ENCODE measurements at regions not wholly inside any gene's neighbourhood (a gene's known extent, or its start where the extent isn't known, plus 50 kb on each side); places are given as distances from the start of the nearest gene placed in this dataset.
"Not testable (repeated sequence)": the region's sequence is repeated elsewhere in the genome, so short reads cannot be mapped to it uniquely, and the experiment has no call there.

DNA sequence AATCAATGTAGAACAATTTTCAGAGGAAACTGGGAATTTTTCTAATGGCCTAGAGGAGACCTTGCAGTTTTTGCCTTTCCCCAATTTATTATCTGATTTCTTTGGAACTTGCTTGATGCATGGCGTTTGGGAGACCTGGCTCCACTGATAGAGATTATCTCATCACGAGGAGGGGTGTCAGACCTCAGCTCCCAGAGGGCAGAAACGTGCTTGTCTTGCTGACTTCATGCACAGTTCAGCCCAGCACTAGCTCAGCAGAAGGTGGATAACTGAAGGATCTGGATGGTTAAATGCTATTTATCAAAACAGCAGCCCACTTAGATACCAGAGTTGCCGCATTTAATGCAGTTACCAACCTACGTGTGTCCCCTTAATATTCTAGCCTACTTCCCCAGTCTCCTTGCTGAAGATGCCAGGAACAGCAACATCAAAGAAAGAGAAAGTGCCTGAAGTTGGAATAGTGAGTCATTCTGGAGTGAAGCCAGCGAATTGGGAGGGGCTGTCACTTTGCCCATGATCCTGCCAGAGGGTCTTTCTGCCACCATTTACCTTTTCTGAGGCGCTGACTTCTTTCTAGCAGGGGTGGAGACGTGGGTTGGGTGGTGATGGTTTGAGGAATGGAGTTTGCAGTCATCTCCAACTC, 133.5 kb upstream of the CADM1 start:
- DNase-seq (ENCODE audit: low read depth), result no peak
- H3K4me3 ChIP-seq (ENCODE audit: control insufficient read depth, low read depth, low read length), result no peak overlapping the region
- TF ChIP-seq, protein P1, sequence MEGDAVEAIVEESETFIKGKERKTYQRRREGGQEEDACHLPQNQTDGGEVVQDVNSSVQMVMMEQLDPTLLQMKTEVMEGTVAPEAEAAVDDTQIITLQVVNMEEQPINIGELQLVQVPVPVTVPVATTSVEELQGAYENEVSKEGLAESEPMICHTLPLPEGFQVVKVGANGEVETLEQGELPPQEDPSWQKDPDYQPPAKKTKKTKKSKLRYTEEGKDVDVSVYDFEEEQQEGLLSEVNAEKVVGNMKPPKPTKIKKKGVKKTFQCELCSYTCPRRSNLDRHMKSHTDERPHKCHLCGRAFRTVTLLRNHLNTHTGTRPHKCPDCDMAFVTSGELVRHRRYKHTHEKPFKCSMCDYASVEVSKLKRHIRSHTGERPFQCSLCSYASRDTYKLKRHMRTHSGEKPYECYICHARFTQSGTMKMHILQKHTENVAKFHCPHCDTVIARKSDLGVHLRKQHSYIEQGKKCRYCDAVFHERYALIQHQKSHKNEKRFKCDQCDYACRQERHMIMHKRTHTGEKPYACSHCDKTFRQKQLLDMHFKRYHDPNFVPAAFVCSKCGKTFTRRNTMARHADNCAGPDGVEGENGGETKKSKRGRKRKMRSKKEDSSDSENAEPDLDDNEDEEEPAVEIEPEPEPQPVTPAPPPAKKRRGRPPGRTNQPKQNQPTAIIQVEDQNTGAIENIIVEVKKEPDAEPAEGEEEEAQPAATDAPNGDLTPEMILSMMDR (conservative IDR thresholded peaks at IDR 0.05; ENCODE audit: control insufficient read depth, insufficient read depth, low read depth, low read length), result no peak

DNA sequence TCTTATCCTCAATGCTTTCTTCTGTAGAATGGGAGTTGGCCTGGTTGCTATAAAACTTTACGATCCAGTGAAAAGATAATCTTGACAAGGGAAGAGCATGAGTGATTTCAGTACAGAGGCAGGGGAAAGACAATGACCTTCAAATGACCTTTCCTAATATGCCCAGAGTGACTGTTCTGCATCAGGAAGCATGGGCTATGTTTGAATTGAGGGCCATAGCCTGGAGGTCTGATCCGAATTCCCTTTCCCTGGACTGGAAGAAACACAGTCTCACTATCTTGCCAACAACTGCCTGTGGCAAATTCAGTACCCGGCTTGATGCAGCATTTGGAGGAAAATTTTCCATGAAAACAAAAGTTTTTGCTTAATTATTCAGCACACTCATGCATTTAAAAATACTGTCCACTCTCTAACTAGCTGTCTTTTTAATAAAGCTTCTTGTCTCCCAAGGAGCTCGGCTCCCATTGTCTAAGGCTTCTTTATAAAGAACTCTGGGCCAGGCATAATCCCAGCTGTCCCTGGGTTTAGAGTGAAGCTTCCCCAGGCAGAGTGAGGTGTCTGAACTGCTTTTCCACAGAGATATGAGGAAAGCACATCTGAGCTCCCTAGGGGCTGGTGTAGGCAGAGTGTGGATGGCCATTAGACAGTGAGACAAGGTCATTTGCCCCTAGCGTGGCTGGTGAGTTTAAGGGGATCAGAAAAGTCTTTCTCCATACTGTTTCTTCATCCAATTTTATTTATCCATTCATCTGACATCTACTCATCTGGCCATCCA, 132.7 kb upstream of the CADM1 start:
- no peak overlapping the region for H3K4me3 ChIP-seq (ENCODE audit: control insufficient read depth, low read depth, low read length)
- DNase-seq (ENCODE audit: low read depth), result no peak
- TF ChIP-seq, protein P1 (conservative IDR thresholded peaks at IDR 0.05; ENCODE audit: control insufficient read depth, insufficient read depth, low read depth, low read length), result no peak

DNA sequence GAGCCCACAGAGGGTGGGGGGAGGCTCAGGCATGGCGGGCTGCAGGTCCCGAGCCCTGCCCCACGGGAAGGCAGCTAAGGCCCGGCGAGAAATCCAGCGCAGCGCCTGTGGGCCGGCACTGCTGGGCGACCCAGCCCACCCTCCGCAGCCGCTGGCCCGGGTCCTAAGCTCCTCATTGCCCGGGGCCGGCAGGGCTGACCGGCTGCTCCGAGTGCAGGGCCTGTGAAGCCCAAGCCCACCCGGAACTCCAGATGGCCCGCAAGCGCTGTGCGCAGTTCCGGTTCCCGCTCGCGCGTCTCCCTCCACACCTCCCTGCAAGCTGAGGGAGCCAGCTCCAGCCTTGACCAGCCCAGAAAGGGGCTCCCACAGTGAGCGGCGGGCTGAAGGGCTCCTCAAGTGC, 129.8 kb upstream of the CADM1 start:
- not testable (repeated sequence) for H3K4me3 ChIP-seq (ENCODE audit: control insufficient read depth, low read depth, low read length); DNase-seq (ENCODE audit: low read depth)

DNA sequence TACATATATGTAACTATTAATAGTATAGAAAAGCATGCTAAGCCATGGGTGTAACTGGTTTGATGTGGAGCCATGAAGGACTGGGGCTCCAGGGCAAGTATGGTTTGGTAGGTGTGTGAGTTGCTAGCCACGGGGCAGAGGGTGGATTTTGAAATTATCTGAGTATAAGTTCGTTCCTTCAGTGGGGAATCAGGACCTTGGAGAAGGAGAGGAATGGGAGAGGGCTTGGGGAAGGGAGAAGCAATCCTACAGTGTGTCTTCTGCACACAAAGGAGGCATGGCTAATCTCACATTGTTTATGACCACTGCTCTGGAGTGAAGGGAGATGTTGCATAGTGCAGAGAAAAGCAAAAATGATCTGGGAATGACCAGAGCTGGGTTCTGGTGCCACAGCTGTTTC, 127.8 kb upstream of the CADM1 start:
- no peak for DNase-seq (ENCODE audit: low read depth)
- H3K4me3 ChIP-seq (ENCODE audit: control insufficient read depth, low read depth, low read length), result no peak overlapping the region
- TF ChIP-seq, protein P1 (conservative IDR thresholded peaks at IDR 0.05; ENCODE audit: control insufficient read depth, insufficient read depth, low read depth, low read length), result no peak

DNA sequence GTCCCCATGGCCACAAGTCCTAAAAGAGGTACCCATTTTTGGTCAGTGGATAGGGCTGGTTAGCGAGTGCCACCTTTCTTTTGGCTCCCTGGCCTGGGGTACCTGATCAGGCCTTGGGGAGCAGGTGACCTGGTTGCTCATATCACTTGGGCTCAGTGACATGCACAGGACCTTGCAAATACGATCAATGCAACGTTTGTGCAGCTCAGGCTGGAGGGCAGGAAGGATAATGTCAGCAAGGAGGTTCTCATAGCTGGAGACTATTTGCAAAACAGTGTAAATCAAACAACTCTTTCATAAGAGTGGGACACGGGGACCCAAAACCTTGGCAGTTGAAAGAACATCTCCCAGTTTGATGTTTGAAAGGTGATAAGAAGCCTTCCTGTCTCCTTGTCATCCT, 127.4 kb upstream of the CADM1 start:
- no peak overlapping the region for H3K4me3 ChIP-seq (ENCODE audit: control insufficient read depth, low read depth, low read length)
- TF ChIP-seq, protein P1 (conservative IDR thresholded peaks at IDR 0.05; ENCODE audit: control insufficient read depth, insufficient read depth, low read depth, low read length), result no peak
- DNase-seq (ENCODE audit: low read depth), result no peak

DNA sequence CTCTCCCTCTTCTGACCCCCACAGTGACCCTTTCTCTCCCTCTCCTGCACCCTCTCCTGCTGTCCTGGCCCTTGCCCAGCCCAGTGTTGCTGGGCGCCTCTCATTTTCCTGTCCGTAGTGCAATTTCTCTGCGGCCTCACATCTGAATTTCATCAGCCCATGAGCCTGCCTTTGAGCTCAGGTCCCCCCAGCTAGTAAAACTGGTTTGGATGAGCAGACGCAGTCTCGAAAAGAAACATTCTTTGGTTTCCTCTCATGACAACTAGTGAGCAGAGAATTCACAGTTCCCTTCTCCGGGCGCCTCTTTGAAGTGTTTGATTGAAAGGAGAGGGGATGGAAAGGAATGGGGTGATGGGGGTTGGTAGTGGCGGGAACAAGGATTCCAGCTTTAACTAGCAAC, 126.0 kb upstream of the CADM1 start:
- no peak for DNase-seq (ENCODE audit: low read depth)
- TF ChIP-seq, protein P1 (conservative IDR thresholded peaks at IDR 0.05; ENCODE audit: control insufficient read depth, insufficient read depth, low read depth, low read length), result no peak
- H3K4me3 ChIP-seq (ENCODE audit: control insufficient read depth, low read depth, low read length), result no peak overlapping the region

DNA sequence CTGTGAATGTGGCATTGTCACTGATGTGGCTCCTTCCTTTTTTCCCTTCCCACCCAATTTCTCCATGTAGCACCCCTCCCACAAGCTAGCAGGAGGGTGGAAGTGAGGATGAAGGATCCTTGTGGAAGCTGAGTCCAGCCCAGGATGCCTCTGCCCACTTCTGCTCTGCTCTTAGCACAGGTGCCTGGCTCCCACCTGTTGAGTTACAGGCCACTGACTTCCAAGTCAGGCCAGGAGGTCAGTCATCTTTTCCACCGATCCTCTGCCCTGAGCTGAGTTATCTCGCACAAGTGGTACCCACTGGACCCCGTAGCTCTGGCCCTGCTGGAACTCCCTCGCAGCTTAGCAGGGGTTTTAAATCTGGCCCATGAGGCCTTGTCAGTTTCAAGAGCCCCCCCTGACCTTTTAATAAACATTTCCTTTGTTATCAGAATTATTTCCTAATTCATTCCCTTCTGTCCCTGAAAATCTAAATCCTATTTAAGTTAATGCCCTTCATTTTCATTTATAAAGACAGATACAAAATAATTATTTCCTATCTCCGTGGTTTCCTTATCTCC, 125.3 kb upstream of the CADM1 start:
- no peak for DNase-seq (ENCODE audit: low read depth)
- no peak overlapping the region for H3K4me3 ChIP-seq (ENCODE audit: control insufficient read depth, low read depth, low read length)
- TF ChIP-seq, protein P1 (conservative IDR thresholded peaks at IDR 0.05; ENCODE audit: control insufficient read depth, insufficient read depth, low read depth, low read length), result no peak

All from fibroblast of mammary gland (primary cell).